Loucy (cell line): ENCODE measurements at regions not wholly inside any gene's neighbourhood (a gene's known extent, or its start where the extent isn't known, plus 50 kb on each side); places are given as distances from the start of the nearest gene placed in this dataset.
"Not testable (repeated sequence)": the region's sequence is repeated elsewhere in the genome, so short reads cannot be mapped to it uniquely, and the experiment has no call there.

Experiments
- H2AFZ ChIP-seq: fragments of 200-600 bp; sonication (generic); 2 replicates; pipeline ENCODE4 v1.6.0; 2016; ENCODE audit warnings: antibody characterized with exemption, mild to moderate bottlenecking, low read length, moderate library complexity
- H3F3A ChIP-seq: fragments of 200-600 bp; 2 replicates; pipeline ENCODE4 v1.6.0; 2016; ENCODE audit warnings: antibody characterized with exemption, low read depth, mild to moderate bottlenecking
- H3K27me3 ChIP-seq: fragments of 200-600 bp; sonication (generic); 2 replicates; pipeline ENCODE4 v1.6.1; 2014; ENCODE audit warnings: low read length, mild to moderate bottlenecking; ENCODE audit not compliant: insufficient read depth, poor library complexity, severe bottlenecking
- H3K36me3 ChIP-seq: fragments of 200-600 bp; sonication (generic); 2 replicates; pipeline ENCODE4 v1.6.1; 2016; ENCODE audit warnings: low read length; ENCODE audit not compliant: insufficient read depth
- H3K4me1 ChIP-seq: fragments of 200-600 bp; sonication (generic); 2 replicates; pipeline ENCODE4 v1.5.1; 2014; ENCODE audit warnings: low read length, mild to moderate bottlenecking; ENCODE audit not compliant: insufficient read depth, poor library complexity, severe bottlenecking
- H3K4me2 ChIP-seq: fragments of 200-600 bp; sonication (generic); 2 replicates; pipeline ENCODE4 v1.6.0; 2014; ENCODE audit warnings: antibody characterized with exemption, low read length, low read depth, mild to moderate bottlenecking; ENCODE audit not compliant: poor library complexity, severe bottlenecking
- H3K4me3 ChIP-seq: fragments of 200-600 bp; sonication (generic); 2 replicates; pipeline ENCODE4 v1.5.1; 2014; ENCODE audit warnings: low read length, mild to moderate bottlenecking, mixed read lengths; ENCODE audit not compliant: poor library complexity, severe bottlenecking
- H3K79me2 ChIP-seq: fragments of 200-600 bp; sonication (generic); 2 replicates; pipeline ENCODE4 v1.6.1; 2014; ENCODE audit warnings: low read length; ENCODE audit not compliant: insufficient read depth
- H3K9ac ChIP-seq: fragments of 200-600 bp; sonication (generic); 2 replicates; pipeline ENCODE4 v1.6.0; 2014; ENCODE audit warnings: mild to moderate bottlenecking, low read depth, low read length, moderate library complexity; ENCODE audit not compliant: poor library complexity, severe bottlenecking
- H3K9me2 ChIP-seq: fragments of 200-600 bp; sonication (generic); replicated peaks from 2 replicates; pipeline ENCODE4 v1.6.1; 2016; ENCODE audit warnings: low read depth, low read length, mixed read lengths
- H3K9me3 ChIP-seq: fragments of 200-600 bp; sonication (generic); 2 replicates; pipeline ENCODE4 v1.6.1; 2014; ENCODE audit warnings: mild to moderate bottlenecking, antibody characterized with exemption, low read length, low read depth; ENCODE audit not compliant: insufficient read depth
- H4K20me1 ChIP-seq: fragments of 200-600 bp; sonication (generic); 2 replicates; pipeline ENCODE4 v1.6.0; 2014; ENCODE audit warnings: antibody characterized with exemption, low read length, mild to moderate bottlenecking; ENCODE audit not compliant: insufficient read depth, poor library complexity, severe bottlenecking
- CTCF ChIP-seq: fragments of 200-600 bp; sonication (generic); conservative IDR thresholded peaks from 2 replicates; pipeline ENCODE4 v1.5.1; 2014; ENCODE audit warnings: mild to moderate bottlenecking, antibody characterized with exemption, low read length
- EZH2phosphoT487 ChIP-seq: fragments of 200-600 bp; IDR thresholded peaks from 2 replicates; pipeline ENCODE4 v1.6.1; 2018; ENCODE audit warnings: antibody characterized with exemption, mild to moderate bottlenecking, moderate library complexity, borderline replicate concordance

GRCh38 chr5:159681661-159682060 is 234.6 kb upstream of the ADRA1B start:
- Histone ChIP-seq H3K9me2 (no peaks in the 10 kb centered on the region), H3K36me3 (no peaks in the 10 kb centered on the region), H4K20me1 (no peaks in the 10 kb centered on the region), H3K79me2 (no peaks in the 10 kb centered on the region), H2AFZ (no peak overlapping the region), H3K9ac (no peak overlapping the region), H3K4me1 (no peaks in the 10 kb centered on the region), H3F3A (no peaks in the 10 kb centered on the region), H3K27me3 (no peaks in the 10 kb centered on the region), H3K4me3 (no peak overlapping the region), H3K4me2 (no peak overlapping the region), H3K9me3 (no peaks in the 10 kb centered on the region)
- TF ChIP-seq EZH2phosphoT487 (no peak), CTCF (no peak)

- TF ChIP-seq CTCF (no peak), EZH2phosphoT487 (no peak)
- no peaks in the 10 kb centered on the region for H3K9me3 ChIP-seq
- no peaks in the 10 kb centered on the region for H3K27me3 ChIP-seq
- H2AFZ ChIP-seq = no peak overlapping the region
- H3K9me2 ChIP-seq = no peaks in the 10 kb centered on the region
- no peak overlapping the region for H3K4me3 ChIP-seq
- no peaks in the 10 kb centered on the region for H3F3A ChIP-seq
- H3K79me2 ChIP-seq = no peaks in the 10 kb centered on the region
- no peak overlapping the region for H3K4me2 ChIP-seq
- no peaks in the 10 kb centered on the region for H4K20me1 ChIP-seq
- H3K36me3 ChIP-seq = no peaks in the 10 kb centered on the region
- H3K4me1 ChIP-seq = no peaks in the 10 kb centered on the region
- H3K9ac ChIP-seq = no peak overlapping the region
Observed at GRCh38 chr5:159682623-159683022, 233.7 kb upstream of the ADRA1B start.

GRCh38 chr5:159687892-159688291 is 228.4 kb upstream of the ADRA1B start:
- not testable (repeated sequence) for H3K4me1 ChIP-seq, H3K4me2 ChIP-seq, H2AFZ ChIP-seq, H3K27me3 ChIP-seq, H3F3A ChIP-seq, H3K79me2 ChIP-seq, H4K20me1 ChIP-seq, H3K36me3 ChIP-seq, H3K4me3 ChIP-seq, H3K9me2 ChIP-seq, H3K9ac ChIP-seq, H3K9me3 ChIP-seq

GRCh38 chr5:159695741-159696294 is 220.5 kb upstream of the ADRA1B start:
- H3K9me3 ChIP-seq = no peaks in the 10 kb centered on the region
- H3F3A ChIP-seq = no peaks in the 10 kb centered on the region
- TF ChIP-seq EZH2phosphoT487 (no peak), CTCF (no peak)
- no peaks in the 10 kb centered on the region for H3K79me2 ChIP-seq
- no peak overlapping the region for H3K4me2 ChIP-seq
- H3K9me2 ChIP-seq = no peaks in the 10 kb centered on the region
- H3K27me3 ChIP-seq = no peaks in the 10 kb centered on the region
- no peak overlapping the region for H3K4me3 ChIP-seq
- no peaks in the 10 kb centered on the region for H4K20me1 ChIP-seq
- H3K4me1 ChIP-seq = no peaks in the 10 kb centered on the region
- H2AFZ ChIP-seq = no peak overlapping the region
- no peak overlapping the region for H3K9ac ChIP-seq
- no peaks in the 10 kb centered on the region for H3K36me3 ChIP-seq
